DOHH2 (cell line): ENCODE measurements at regions not wholly inside any gene's neighbourhood (a gene's known extent, or its start where the extent isn't known, plus 50 kb on each side); places are given as distances from the start of the nearest gene placed in this dataset.
"Not testable (repeated sequence)": the region's sequence is repeated elsewhere in the genome, so short reads cannot be mapped to it uniquely, and the experiment has no call there.

Experiments
- EZH2phosphoT487 ChIP-seq: fragments of 200-600 bp; sonication (generic); IDR thresholded peaks from 2 replicates; pipeline ENCODE4 v1.6.1; 2017; ENCODE audit warnings: borderline replicate concordance, mild to moderate bottlenecking, antibody characterized with exemption, low read length, moderate library complexity, mixed read lengths
- TF ChIP-seq, protein P1 (sequence below): fragments of 200-600 bp; sonication (generic); IDR thresholded peaks from one replicate; pipeline ENCODE4 v1.5.1; 2014; ENCODE audit warnings: antibody characterized with exemption, mild to moderate bottlenecking, low read depth, low read length; ENCODE audit not compliant: poor library complexity, severe bottlenecking

DNA sequence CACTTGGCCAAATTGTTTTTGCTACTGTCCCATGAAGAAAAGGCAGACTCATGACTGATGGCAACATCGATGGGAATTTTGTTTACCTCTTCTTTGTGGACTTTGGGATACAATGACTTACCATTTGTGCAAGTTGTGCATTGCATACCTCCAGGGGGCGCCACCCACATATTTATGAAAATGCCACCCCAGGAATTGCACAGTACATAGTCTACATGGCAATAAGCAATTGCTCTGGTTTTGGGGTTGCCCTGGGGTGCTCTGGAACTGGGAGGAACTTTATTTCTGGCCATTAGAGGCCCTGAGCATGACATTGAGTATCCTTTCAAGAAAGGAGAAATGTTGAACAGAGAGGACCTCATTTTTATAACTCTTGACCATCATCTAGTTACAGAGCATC is 109.1 kb upstream of the ZNF195 start:
- TF ChIP-seq EZH2phosphoT487 = not testable (repeated sequence)
- TF ChIP-seq, protein P1, sequence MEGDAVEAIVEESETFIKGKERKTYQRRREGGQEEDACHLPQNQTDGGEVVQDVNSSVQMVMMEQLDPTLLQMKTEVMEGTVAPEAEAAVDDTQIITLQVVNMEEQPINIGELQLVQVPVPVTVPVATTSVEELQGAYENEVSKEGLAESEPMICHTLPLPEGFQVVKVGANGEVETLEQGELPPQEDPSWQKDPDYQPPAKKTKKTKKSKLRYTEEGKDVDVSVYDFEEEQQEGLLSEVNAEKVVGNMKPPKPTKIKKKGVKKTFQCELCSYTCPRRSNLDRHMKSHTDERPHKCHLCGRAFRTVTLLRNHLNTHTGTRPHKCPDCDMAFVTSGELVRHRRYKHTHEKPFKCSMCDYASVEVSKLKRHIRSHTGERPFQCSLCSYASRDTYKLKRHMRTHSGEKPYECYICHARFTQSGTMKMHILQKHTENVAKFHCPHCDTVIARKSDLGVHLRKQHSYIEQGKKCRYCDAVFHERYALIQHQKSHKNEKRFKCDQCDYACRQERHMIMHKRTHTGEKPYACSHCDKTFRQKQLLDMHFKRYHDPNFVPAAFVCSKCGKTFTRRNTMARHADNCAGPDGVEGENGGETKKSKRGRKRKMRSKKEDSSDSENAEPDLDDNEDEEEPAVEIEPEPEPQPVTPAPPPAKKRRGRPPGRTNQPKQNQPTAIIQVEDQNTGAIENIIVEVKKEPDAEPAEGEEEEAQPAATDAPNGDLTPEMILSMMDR = not testable (repeated sequence)
